ENCODE measurements at regions not wholly inside any gene's neighbourhood (a gene's known extent, or its start where the extent isn't known, plus 50 kb on each side); places are given as distances from the start of the nearest gene placed in this dataset.

- no peak for TF ChIP-seq CTCF (IDR thresholded peaks at IDR 0.05; ENCODE audit: borderline replicate concordance, insufficient read depth, low read depth, low read length)
- no peak overlapping the region for H3K4me3 ChIP-seq (ENCODE audit: low read depth, low read length)
These were observed 312.2 kb downstream of the TMA16 start for GRCh38 chr4:163806653-163807052.

DNA sequence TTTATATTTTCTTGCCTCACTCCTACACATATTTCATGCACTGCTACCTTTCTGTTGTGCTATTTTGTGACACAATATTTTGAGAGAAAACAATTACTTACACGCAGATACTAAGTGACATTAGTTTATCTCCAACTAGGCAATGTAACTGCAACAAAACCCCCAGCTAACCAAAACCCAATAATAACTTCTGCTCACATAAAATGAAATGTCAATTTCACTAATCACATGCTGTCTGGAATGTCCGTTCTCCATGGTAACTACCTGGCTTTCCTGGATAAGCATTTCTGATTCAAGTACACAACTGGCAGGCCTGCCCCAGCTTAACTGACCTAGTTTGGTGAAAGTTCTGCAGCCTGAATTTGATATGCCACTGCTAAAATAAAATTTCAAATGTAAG lies 313.5 kb downstream of the TMA16 start:
- H3K4me3 ChIP-seq (ENCODE audit: low read depth, low read length) = no peak overlapping the region
- no peak for TF ChIP-seq CTCF (IDR thresholded peaks at IDR 0.05; ENCODE audit: borderline replicate concordance, insufficient read depth, low read depth, low read length)

DNA sequence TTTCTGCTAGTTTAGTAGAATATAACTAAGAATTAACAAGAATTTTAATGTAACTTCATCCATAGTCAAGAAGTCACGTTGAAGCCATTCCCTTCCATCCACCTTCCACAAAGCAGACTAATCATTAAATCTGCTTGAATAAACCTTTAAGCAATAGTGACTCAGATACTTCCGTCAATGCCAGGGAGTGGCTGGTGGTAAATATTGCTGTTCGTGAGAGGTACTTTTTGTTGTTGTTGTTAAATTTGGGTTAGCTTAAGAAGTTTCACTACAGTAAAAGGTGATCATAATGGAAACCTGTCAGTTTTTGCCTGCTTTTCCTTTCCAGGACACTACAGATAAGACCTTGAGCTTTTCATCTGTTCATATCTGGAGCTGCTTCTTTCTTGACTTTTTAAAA lies 316.3 kb downstream of the TMA16 start:
- no peak for TF ChIP-seq CTCF (IDR thresholded peaks at IDR 0.05; ENCODE audit: borderline replicate concordance, insufficient read depth, low read depth, low read length)
- no peak overlapping the region for H3K4me3 ChIP-seq (ENCODE audit: low read depth, low read length)

DNA sequence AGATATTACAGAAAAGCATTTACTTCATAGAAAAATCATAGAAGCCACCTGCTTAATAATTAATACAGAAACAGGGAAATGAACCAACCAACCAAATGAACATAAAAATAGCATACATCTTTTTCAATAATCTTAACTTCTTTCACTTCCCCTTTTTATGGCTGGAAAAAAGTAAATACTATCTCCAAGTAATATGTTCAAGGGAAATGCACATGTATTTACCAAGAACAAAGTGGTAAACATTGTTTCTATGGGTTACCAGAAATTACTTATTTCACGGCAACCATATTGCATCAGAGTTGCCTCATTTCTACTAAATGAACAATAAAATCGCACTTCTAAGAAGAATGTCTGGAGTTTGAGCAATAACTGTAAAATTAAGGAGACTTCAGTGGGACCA lies 321.3 kb downstream of the TMA16 start:
- no peak for TF ChIP-seq CTCF (IDR thresholded peaks at IDR 0.05; ENCODE audit: borderline replicate concordance, insufficient read depth, low read depth, low read length)
- H3K4me3 ChIP-seq (ENCODE audit: low read depth, low read length) = no peak overlapping the region

DNA sequence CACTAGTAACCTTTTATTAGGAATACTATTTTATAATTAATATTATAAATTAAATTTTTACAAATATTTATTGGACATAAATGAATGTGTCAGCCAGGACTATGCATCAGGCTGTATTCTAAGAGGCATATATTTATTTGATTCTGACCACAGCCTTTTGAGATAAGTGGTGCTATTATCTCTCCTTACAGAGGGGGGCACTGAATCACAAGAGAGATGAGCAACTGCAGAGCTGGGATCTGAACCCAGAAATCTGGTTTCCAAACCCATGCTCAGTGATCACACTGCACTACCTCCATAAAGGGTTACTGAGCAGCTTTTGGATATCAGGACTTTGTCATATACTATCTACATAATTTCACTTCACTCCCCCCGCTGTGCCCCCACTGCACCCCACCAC lies 322.0 kb downstream of the TMA16 start:
- TF ChIP-seq CTCF (IDR thresholded peaks at IDR 0.05; ENCODE audit: borderline replicate concordance, insufficient read depth, low read depth, low read length) = no peak

GRCh38 chr4:163818673-163819072 lies 324.2 kb downstream of the TMA16 start:
- TF ChIP-seq CTCF (IDR thresholded peaks at IDR 0.05; ENCODE audit: borderline replicate concordance, insufficient read depth, low read depth, low read length) = no peak
- H3K4me3 ChIP-seq (ENCODE audit: low read depth, low read length) = no peak overlapping the region

More for the DNA sequence above, 322.0 kb downstream of the TMA16 start:
- H3K4me3 ChIP-seq (ENCODE audit: low read depth, low read length) = no peak overlapping the region

- H3K4me3 ChIP-seq (ENCODE audit: low read depth, low read length) = no peak overlapping the region
- TF ChIP-seq CTCF (IDR thresholded peaks at IDR 0.05; ENCODE audit: borderline replicate concordance, insufficient read depth, low read depth, low read length) = no peak
These were observed 339.2 kb downstream of the TMA16 start for GRCh38 chr4:163833669-163834068.
